Ishikawa (cell line): ENCODE measurements at regions not wholly inside any gene's neighbourhood (a gene's known extent, or its start where the extent isn't known, plus 50 kb on each side); places are given as distances from the start of the nearest gene placed in this dataset.

Source experiments
- CEBPB ChIP-seq: IDR thresholded peaks from 2 replicates; pipeline ENCODE4 v1.6.1; 2012
- CREB1 ChIP-seq: IDR thresholded peaks from 2 replicates; pipeline ENCODE4 v1.6.1; 2012; ENCODE audit warnings: low read depth
- EGR1 ChIP-seq: IDR thresholded peaks from 2 replicates; pipeline ENCODE4 v1.6.1; 2012
- EP300 ChIP-seq: IDR thresholded peaks from 2 replicates; pipeline ENCODE4 v1.6.1; 2012; ENCODE audit warnings: borderline replicate concordance
- FOXM1 ChIP-seq: IDR thresholded peaks from 2 replicates; pipeline ENCODE4 v1.6.1; 2012; ENCODE audit warnings: low read depth, borderline replicate concordance
- NFIC ChIP-seq: IDR thresholded peaks from 2 replicates; pipeline ENCODE4 v1.6.1; 2012
- RAD21 ChIP-seq: IDR thresholded peaks from 2 replicates; pipeline ENCODE4 v1.6.1; 2012; ENCODE audit warnings: low read depth
- TAF1 ChIP-seq: IDR thresholded peaks from 2 replicates; pipeline ENCODE4 v1.6.1; 2012; ENCODE audit warnings: low read depth, mild to moderate bottlenecking
- TCF12 ChIP-seq: IDR thresholded peaks from 2 replicates; pipeline ENCODE4 v1.6.1; 2012; ENCODE audit warnings: low read depth
- TEAD4 ChIP-seq: IDR thresholded peaks from 2 replicates; pipeline ENCODE4 v1.6.1; 2012
- YY1 ChIP-seq: IDR thresholded peaks from 2 replicates; pipeline ENCODE4 v1.6.1; 2012; ENCODE audit warnings: low read depth
- ZBTB7A ChIP-seq: IDR thresholded peaks from 2 replicates; pipeline ENCODE4 v1.6.1; 2012; ENCODE audit warnings: low read depth
- TF ChIP-seq, protein P1 (sequence below): IDR thresholded peaks from 2 replicates; pipeline ENCODE4 v1.6.1; 2012
- TF ChIP-seq, protein P2 (sequence below): IDR thresholded peaks from 2 replicates; pipeline ENCODE4 v1.6.1; 2012
- TF ChIP-seq, protein P3 (sequence below): IDR thresholded peaks from 2 replicates; pipeline ENCODE4 v1.6.1; 2012; ENCODE audit warnings: low read depth, mild to moderate bottlenecking

DNA sequence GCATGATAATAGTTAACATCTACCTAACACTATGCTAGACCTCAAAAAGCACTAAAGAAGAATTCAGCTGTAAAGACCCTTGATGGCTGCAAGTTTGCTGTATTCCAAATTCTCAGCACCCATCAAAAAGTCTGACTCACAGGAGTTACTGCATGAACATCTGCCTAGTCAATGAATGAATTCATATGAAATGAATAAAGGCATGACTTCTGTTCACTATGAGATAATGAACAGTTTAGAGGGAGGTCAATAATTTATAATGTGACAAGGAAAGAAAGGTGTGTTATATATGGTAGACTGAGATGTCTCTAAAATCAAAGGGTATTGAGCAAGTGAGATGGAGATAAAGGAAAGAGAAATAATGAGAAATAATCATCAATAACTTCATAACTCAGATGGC, 508.2 kb upstream of the TGFBR2 start:
- TF ChIP-seq TCF12, result no peak
- TF ChIP-seq CREB1, result no peak
- TF ChIP-seq YY1, result no peak
- no peak for TF ChIP-seq ZBTB7A
- no peak for TF ChIP-seq TAF1
- TF ChIP-seq, protein P1, sequence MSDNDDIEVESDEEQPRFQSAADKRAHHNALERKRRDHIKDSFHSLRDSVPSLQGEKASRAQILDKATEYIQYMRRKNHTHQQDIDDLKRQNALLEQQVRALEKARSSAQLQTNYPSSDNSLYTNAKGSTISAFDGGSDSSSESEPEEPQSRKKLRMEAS, result no peak
- TF ChIP-seq, protein P2, sequence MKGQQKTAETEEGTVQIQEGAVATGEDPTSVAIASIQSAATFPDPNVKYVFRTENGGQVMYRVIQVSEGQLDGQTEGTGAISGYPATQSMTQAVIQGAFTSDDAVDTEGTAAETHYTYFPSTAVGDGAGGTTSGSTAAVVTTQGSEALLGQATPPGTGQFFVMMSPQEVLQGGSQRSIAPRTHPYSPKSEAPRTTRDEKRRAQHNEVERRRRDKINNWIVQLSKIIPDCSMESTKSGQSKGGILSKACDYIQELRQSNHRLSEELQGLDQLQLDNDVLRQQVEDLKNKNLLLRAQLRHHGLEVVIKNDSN, result no peak
- no peak for TF ChIP-seq CEBPB
- TF ChIP-seq RAD21, result no peak
- TF ChIP-seq FOXM1, result no peak
- no peak for TF ChIP-seq EP300
- TF ChIP-seq, protein P3, sequence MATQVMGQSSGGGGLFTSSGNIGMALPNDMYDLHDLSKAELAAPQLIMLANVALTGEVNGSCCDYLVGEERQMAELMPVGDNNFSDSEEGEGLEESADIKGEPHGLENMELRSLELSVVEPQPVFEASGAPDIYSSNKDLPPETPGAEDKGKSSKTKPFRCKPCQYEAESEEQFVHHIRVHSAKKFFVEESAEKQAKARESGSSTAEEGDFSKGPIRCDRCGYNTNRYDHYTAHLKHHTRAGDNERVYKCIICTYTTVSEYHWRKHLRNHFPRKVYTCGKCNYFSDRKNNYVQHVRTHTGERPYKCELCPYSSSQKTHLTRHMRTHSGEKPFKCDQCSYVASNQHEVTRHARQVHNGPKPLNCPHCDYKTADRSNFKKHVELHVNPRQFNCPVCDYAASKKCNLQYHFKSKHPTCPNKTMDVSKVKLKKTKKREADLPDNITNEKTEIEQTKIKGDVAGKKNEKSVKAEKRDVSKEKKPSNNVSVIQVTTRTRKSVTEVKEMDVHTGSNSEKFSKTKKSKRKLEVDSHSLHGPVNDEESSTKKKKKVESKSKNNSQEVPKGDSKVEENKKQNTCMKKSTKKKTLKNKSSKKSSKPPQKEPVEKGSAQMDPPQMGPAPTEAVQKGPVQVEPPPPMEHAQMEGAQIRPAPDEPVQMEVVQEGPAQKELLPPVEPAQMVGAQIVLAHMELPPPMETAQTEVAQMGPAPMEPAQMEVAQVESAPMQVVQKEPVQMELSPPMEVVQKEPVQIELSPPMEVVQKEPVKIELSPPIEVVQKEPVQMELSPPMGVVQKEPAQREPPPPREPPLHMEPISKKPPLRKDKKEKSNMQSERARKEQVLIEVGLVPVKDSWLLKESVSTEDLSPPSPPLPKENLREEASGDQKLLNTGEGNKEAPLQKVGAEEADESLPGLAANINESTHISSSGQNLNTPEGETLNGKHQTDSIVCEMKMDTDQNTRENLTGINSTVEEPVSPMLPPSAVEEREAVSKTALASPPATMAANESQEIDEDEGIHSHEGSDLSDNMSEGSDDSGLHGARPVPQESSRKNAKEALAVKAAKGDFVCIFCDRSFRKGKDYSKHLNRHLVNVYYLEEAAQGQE, result no peak
- no peak for TF ChIP-seq TEAD4
- TF ChIP-seq EGR1, result no peak
- no peak for TF ChIP-seq NFIC

DNA sequence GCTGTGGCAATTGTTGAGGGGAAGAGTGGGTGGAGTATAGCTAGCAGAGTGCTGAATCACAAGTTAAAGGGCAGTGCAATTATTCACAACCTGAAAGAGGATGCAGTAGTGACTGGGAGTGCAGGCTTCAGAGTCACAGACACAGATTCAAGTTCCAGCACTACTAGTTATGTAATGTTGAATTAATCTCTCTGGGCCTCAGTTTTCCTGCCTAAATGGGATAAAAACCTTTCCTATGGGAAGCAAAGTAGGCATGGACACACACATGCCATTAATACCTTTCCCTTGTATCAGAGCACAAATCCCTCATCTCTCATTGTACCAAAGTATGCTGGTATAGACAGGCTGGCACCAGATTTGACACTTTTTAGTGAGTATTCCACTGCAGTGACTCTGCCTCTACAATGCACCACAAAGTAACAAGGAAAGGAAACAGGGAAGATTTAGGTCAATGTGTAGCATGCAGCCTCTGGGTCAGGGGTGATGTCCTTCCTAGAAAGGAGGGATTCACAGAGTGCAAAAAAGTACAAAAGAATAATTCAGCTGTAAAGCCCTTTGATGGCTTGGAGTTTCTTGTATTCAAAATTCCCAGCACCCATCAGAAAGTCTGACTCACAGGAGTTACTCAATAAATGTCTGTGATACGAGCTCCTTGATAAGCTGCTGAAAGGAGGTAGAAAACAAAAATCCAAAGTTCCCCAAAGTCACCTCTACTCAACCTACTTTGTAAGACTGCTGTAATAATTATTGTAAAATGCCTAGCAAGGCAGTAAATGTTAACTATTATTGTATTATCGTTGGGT, 507.5 kb upstream of the TGFBR2 start:
- TF ChIP-seq TCF12 (no peak), TEAD4 (no peak), FOXM1 (no peak), YY1 (no peak), TAF1 (no peak), CEBPB (no peak), ZBTB7A (no peak), EP300 (no peak)
- TF ChIP-seq, protein P1, result no peak
- TF ChIP-seq, protein P2, result no peak

DNA sequence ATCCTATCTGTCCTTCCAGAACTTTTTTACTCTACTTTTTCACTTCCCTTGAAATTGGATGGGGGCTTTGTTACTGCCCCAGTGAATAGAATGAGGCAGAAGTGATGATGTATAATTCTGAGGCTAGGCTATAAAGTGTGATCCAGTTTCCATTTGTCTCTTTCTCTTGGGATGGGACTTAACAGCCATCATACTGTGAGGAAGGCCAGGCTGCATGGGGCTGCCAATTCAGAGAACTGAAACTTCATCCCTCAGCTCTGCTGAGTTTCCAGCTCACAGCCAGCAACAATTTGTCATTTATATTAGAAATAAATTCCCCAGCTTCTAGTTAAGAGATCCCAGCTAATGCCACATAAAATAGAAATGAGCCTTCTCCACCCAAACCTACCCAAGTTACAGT, 504.0 kb upstream of the TGFBR2 start:
- TF ChIP-seq ZBTB7A (no peak), TEAD4 (no peak), EGR1 (no peak), TCF12 (no peak), EP300 (no peak), CEBPB (no peak), YY1 (no peak), NFIC (no peak), CREB1 (no peak)
- TF ChIP-seq, protein P3, result no peak
- TF ChIP-seq, protein P1, result no peak

DNA sequence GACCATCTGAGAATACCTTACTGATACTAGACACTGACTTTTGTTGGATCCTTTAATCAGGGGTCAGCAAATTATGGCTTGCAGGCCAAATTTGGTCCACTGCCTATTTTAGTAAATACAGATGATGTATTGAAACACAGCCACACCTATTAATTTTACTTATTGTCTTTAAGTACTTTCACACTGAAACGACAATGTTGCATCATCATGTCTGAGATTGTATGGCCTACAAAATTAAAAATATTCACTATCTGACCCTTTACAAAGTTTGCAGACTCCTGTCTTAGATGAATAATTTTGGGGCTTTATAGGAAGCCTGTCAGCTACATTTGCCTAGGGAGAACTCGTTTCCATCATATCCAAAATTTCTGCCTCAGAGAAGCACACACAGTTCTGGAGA, 503.2 kb upstream of the TGFBR2 start:
- TF ChIP-seq, protein P1, result no peak
- TF ChIP-seq, protein P2, result no peak
- TF ChIP-seq TEAD4, result no peak
- no peak for TF ChIP-seq EP300
- TF ChIP-seq CEBPB, result no peak
- no peak for TF ChIP-seq YY1
- TF ChIP-seq RAD21, result no peak
- no peak for TF ChIP-seq EGR1
- TF ChIP-seq, protein P3, result no peak
- no peak for TF ChIP-seq FOXM1
- no peak for TF ChIP-seq CREB1
- no peak for TF ChIP-seq TCF12
- no peak for TF ChIP-seq NFIC
